Subcutaneous abdominal adipose tissue (tissue), 5 donors: ENCODE measurements at regions not wholly inside any gene's neighbourhood (a gene's known extent, or its start where the extent isn't known, plus 50 kb on each side); places are given as distances from the start of the nearest gene placed in this dataset.

Experiments used
- H3K27ac ChIP-seq: one replicate; pipeline ENCODE4 v1.7.0; 2013; ENCODE audit warnings: low read depth, mild to moderate bottlenecking, inconsistent platforms, low read length, moderate library complexity
- H3K27me3 ChIP-seq, 5 donors: one replicate each; pipeline ENCODE4 v1.7.0; 2013; ENCODE audit warnings: low read length in 5 of 5, inconsistent platforms in 1 of 5; ENCODE audit not compliant: control insufficient read depth in 5 of 5, insufficient read depth in 4 of 5
- H3K36me3 ChIP-seq, 5 donors: one replicate each; pipeline ENCODE4 v1.7.0; 2013; ENCODE audit warnings: low read length in 5 of 5; ENCODE audit not compliant: control insufficient read depth in 5 of 5, insufficient read depth in 5 of 5
- H3K4me1 ChIP-seq, 5 donors: one replicate each; pipeline ENCODE4 v1.7.0; 2013; ENCODE audit warnings: low read length in 5 of 5, mild to moderate bottlenecking in 3 of 5, moderate library complexity in 1 of 5; ENCODE audit not compliant: control insufficient read depth in 5 of 5, insufficient read depth in 5 of 5
- H3K4me3 ChIP-seq, 5 donors: one replicate each; pipeline ENCODE4 v1.7.0; 2013; ENCODE audit warnings: low read length in 5 of 5, low read depth in 1 of 5
- H3K9ac ChIP-seq, 5 donors: one replicate each; pipeline ENCODE4 v1.7.0; 2013; ENCODE audit warnings: low read length in 5 of 5, mild to moderate bottlenecking in 4 of 5, moderate library complexity in 3 of 5
- H3K9me3 ChIP-seq, 5 donors: one replicate each; pipeline ENCODE4 v1.7.0; 2013; ENCODE audit warnings: low read length in 5 of 5; ENCODE audit not compliant: control insufficient read depth in 5 of 5
- donor health status: healthy.
- donor health status: healthy.
- donor health status: healthy.
- donor health status: healthy.
- donor health status: healthy.

DNA sequence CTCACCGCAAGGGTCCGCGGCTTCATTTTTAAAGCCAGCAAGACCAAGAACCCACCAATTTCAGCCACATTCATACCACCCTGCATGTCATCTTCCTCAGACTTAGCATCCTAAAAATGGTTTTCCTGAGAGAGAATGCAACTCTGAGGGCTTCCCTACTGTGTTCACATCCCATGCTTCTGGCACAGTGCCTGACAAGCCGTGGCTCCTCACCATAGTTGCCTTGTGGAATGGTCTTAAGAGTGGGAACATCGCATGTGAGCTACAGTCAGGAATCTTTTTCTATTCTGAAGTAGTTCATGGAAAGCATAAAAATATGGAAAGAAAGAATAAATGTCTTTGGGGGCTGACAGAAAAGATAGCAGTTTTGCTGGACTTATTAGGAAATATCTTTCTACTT, 120.3 kb downstream of the RAP2B start:
- Histone ChIP-seq H3K27me3 (no peaks in the 10 kb centered on the region), H3K36me3 (no peaks in the 10 kb centered on the region), H3K27ac (no peak overlapping the region), H3K4me3 (no peak overlapping the region), H3K4me1 (peaks cover 2 to 23% (median 22%) of the 10 kb centered on the region in 5 donors), H3K9ac (no peak overlapping the region), H3K9me3 (no peaks in the 10 kb centered on the region)

DNA sequence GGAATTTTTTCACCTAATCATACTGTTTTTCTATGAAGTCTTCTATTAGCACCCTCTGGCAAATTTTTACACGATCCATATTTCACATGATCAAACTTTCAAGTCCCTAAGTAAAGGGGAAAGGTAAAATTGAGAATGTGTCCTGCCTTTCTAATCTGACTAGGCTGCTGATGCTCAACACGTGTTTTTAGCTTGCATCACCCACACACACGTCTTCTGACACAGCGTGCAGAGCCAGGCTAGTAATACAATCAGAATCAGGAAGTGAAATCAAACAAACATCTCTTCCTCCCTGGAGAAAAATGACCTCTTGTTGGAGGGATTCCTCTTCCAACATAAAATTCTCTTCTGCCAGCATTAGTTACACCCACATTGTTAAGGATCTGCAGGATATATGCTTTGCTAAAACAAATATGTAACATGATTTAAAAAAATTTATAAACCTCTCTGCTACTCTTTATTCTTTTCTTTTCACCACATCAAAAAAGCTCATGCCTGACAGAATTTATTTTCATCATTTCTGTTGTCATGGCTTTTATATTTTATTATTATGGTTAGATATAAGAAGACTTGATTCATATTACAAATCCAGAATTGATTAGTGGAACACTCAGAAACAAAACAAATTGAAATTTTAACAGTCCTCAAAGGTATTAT, 122.4 kb downstream of the RAP2B start:
- no peaks in the 10 kb centered on the region for H3K27me3 ChIP-seq
- no peaks in the 10 kb centered on the region for H3K36me3 ChIP-seq
- H3K9ac ChIP-seq: peak overlapping the region in 1 of 5 donors; percentile 23
- peaks cover 2 to 23% (median 22%) of the 10 kb centered on the region in 5 donors for H3K4me1 ChIP-seq
- no peak overlapping the region for H3K4me3 ChIP-seq
- peak overlapping the region; percentile 57 for H3K27ac ChIP-seq
- H3K9me3 ChIP-seq: no peaks in the 10 kb centered on the region

DNA sequence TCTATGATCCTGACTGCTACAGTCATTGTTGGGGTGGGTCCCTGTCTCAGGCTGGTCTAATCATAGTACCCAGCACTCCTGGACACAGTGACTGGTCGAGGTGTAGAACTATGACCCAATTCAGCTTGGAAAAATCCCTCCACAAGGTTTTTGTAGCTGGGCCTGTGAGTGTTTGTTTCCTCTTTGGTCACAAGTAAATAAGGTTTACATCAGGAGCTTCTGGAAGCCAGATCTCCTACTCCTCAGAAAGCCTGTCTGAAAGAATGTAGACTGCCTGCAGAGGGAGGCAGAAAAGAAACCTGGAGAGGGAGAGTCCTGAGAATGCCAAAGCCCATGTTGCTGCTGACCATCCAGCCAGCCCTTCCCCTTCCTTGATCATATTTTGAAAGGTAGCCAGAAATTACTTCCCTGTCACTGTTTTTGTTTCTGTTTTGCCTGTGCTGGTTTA, 123.2 kb downstream of the RAP2B start:
- H3K4me3 ChIP-seq: no peak overlapping the region
- no peaks in the 10 kb centered on the region for H3K9me3 ChIP-seq
- peak overlapping the region; percentile 19 for H3K27ac ChIP-seq
- peaks cover 2 to 23% (median 22%) of the 10 kb centered on the region in 5 donors for H3K4me1 ChIP-seq
- H3K27me3 ChIP-seq: no peaks in the 10 kb centered on the region
- H3K36me3 ChIP-seq: no peaks in the 10 kb centered on the region
- H3K9ac ChIP-seq: peak overlapping the region in 1 of 5 donors; percentile 30

DNA sequence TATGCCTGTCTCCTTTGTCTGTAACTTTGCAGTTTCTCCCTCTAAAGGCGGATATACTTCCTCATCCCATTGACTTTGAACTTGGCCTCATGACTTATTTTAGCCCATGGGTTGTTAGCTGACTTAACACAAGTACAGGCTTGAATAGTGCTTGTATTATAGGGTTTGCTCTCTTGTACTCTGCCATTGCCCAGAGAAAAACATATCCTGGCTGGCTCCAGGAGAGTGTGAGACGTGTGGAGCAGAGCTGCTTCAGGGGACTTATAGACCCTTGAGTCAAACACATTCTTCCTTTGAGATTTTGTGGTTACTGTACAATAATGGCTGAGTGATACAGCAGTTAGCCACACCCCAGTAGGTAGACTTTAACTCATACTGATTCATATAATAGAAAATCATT, 124.0 kb downstream of the RAP2B start:
- Histone ChIP-seq H3K27ac (peak overlapping the region; percentile 19), H3K4me1 (peaks cover 2 to 27% (median 22%) of the 10 kb centered on the region in 5 donors), H3K27me3 (no peaks in the 10 kb centered on the region), H3K9me3 (no peaks in the 10 kb centered on the region), H3K9ac (no peak overlapping the region), H3K4me3 (no peak overlapping the region), H3K36me3 (no peaks in the 10 kb centered on the region)

DNA sequence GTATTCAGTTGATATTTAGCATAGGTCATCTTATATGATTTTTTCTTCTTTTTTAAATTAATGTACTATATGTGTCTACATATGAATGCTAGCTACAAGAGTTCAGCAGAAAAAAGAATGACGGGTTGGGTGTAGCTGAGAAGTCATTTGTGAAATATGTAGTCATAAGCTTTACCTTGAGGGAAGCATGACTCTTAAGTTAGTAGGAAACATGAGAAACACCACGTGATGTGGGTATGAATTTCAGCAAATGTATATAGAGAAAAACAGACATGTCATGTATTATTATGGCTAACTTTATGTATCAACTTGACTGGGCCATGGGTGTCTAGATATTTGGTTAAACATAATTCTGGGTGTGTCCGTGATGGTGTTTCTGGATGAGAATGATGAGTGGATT, 125.0 kb downstream of the RAP2B start:
- Histone ChIP-seq H3K27me3 (no peaks in the 10 kb centered on the region), H3K9me3 (no peaks in the 10 kb centered on the region), H3K9ac (no peak overlapping the region), H3K36me3 (no peaks in the 10 kb centered on the region), H3K27ac (no peak overlapping the region), H3K4me3 (no peak overlapping the region), H3K4me1 (peaks cover 2 to 27% (median 22%) of the 10 kb centered on the region in 5 donors)

DNA sequence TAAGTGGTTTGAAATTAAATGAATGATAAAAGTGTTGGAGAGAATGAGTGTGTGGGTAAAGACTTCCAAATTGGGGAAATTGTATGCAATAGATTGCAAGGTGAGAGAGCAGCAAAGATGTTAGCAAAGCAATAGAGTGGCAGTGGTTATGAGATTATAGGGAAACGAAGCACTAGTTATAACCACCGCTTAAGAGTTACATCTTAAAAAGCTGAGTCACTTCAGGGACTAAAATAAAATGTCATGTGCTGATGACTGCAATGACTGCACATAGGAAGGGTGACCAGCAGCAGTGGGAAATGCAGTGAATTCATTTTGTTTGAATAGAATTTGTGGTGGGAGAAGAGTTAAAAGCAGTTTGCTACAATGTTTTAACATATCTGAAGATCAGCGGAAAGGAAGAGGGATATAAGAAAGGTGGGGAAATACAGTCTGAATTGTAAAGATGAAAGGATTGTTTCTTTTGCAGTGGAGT, 127.3 kb downstream of the RAP2B start:
- Histone ChIP-seq H3K4me3 (no peak overlapping the region), H3K9ac (no peak overlapping the region), H3K4me1 (peaks cover 0 to 32% (median 18%) of the 10 kb centered on the region in 5 donors), H3K9me3 (no peaks in the 10 kb centered on the region), H3K27ac (no peak overlapping the region), H3K36me3 (no peaks in the 10 kb centered on the region), H3K27me3 (no peaks in the 10 kb centered on the region)

DNA sequence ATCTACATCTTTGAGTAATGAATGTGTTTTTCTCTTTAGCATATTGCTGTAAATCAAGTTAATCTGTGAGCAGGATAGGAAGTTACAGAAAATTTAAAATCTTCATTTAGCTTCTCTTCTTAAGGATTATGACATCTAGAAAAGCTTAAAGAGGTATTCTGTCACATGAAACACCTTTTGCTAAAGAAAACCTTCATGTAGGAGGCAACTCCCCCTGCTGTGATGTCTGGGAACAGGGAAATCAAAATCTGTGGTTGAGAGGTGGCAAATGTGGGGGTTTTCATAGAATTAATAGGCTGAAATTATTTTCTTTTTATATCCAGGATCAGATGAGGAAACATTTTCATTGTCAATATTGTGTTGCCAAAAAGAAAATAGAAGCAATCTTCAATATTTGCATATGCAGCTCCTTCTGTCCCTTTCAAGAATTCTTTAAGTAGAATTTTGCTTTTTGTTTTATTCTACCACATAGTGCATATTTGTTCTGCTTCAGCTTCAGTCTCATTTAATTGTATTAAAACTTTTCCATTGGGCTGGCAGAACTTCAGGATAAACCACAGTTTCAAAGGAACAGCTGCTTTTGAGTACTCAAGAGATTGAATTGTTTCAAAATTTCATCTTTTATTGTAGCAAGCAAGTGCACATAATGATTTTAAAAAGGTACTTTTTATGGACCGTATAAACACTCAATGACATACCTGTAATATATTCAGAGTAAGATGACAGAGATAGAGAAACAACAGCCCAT, 128.4 kb downstream of the RAP2B start:
- no peak overlapping the region for H3K9ac ChIP-seq
- H3K36me3 ChIP-seq: no peaks in the 10 kb centered on the region
- H3K27me3 ChIP-seq: no peaks in the 10 kb centered on the region
- H3K4me3 ChIP-seq: no peak overlapping the region
- H3K27ac ChIP-seq: no peak overlapping the region
- peaks cover 0 to 22% (median 10%) of the 10 kb centered on the region in 5 donors for H3K4me1 ChIP-seq
- H3K9me3 ChIP-seq: no peaks in the 10 kb centered on the region

DNA sequence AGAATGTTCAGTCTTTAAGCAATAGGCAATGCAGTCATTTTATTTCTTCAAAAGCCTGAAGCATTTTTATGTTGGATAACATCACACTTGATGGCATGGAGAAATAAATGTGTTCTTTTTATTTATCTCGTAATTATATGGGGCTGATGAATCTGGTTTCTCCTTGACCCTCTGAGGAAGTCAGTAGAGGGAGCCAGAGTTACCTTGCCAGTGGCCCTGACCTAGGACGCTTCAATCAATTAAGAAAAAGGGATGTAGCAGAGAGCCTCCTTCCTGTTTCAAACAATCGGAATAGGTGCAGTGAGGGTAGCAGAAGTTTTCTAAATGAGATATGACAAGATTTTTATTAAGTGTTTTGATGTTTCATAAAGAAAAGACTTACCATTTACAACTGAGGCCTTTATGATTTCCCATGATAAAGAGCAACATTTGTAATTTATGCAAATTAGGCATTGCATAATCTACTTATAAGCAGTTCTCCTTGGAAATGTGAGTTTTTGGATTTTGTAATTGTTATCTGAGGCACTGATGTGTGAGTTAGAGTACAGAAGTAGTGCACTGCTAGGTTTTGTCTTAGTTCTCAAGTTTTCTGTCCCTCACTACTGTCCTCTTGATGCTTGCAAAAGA, 129.1 kb downstream of the RAP2B start:
- no peaks in the 10 kb centered on the region for H3K36me3 ChIP-seq
- no peak overlapping the region for H3K9ac ChIP-seq
- H3K27ac ChIP-seq: no peak overlapping the region
- H3K4me1 ChIP-seq: peaks cover 0 to 15% (median 3%) of the 10 kb centered on the region in 5 donors
- no peak overlapping the region for H3K4me3 ChIP-seq
- no peaks in the 10 kb centered on the region for H3K27me3 ChIP-seq
- no peaks in the 10 kb centered on the region for H3K9me3 ChIP-seq

DNA sequence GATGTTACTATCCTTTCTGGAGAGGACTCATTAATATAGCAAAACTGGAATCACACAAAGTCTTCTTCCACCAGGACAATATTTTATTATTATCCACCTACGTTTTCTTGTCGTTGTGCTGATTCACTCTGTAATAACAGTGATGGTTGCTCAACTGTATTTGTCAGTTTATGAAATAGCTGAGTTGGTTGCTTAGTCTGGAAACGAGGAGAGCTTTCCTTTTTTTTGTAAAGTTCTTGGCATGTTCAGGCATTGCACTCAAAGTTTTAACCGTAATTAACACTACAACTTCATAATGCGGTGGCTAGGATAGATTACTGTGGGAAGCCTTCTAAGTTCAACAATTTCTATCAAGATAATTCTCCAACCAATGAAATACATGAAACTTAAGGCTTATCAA, 131.2 kb downstream of the RAP2B start:
- Histone ChIP-seq H3K36me3 (no peaks in the 10 kb centered on the region), H3K9ac (no peak overlapping the region), H3K27ac (peak overlapping the region; percentile 71), H3K9me3 (no peaks in the 10 kb centered on the region), H3K4me1 (peaks cover 0 to 14% (median 3%) of the 10 kb centered on the region in 5 donors), H3K27me3 (no peaks in the 10 kb centered on the region), H3K4me3 (no peak overlapping the region)

DNA sequence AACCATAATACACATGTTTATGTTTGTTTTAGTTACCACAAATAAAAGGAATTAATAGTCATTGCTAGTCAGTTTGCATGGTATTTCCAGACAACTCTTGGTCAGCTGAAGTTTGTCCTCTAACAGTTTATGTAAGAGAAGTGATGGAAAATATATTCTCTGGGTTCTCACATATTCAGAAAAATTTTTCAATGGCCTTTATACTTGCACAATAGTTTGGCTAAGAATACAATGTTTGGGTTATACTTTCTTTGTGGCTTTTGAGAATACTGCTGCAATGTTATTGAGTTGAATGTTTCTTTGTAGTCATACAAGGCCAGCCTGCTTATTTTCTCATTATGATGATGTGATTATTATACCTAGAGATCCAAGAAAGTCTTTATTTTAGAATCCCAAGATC, 133.9 kb downstream of the RAP2B start:
- no peak overlapping the region for H3K4me3 ChIP-seq
- no peak overlapping the region for H3K9ac ChIP-seq
- no peak overlapping the region for H3K27ac ChIP-seq
- no peaks in the 10 kb centered on the region for H3K27me3 ChIP-seq
- H3K4me1 ChIP-seq: peaks cover 0 to 11% (median 0%) of the 10 kb centered on the region in 5 donors
- H3K36me3 ChIP-seq: no peaks in the 10 kb centered on the region
- no peaks in the 10 kb centered on the region for H3K9me3 ChIP-seq
